Smooth muscle cell (in vitro differentiated cells): ENCODE measurements at regions not wholly inside any gene's neighbourhood (a gene's known extent, or its start where the extent isn't known, plus 50 kb on each side); places are given as distances from the start of the nearest gene placed in this dataset.
"Not testable (repeated sequence)": the region's sequence is repeated elsewhere in the genome, so short reads cannot be mapped to it uniquely, and the experiment has no call there.

Experiments used
- DNase-seq: peaks from one replicate; lab custom pipeline; 2025; ENCODE audit not compliant: unreplicated experiment; lab: John Stamatoyannopoulos, UW
- H2AFZ ChIP-seq: fragments of 200-600 bp; sonication (generic); 2 replicates; pipeline ENCODE4 v1.6.0; 2016; ENCODE audit warnings: antibody characterized with exemption, low read depth, mild to moderate bottlenecking
- H3F3A ChIP-seq: fragments of 200-600 bp; sonication (generic); 2 replicates; pipeline ENCODE4 v1.6.0; 2017; ENCODE audit warnings: antibody characterized with exemption, low read depth
- H3K27ac ChIP-seq: fragments of 200-600 bp; sonication (generic); 2 replicates; pipeline ENCODE4 v1.5.1; 2016; ENCODE audit warnings: low read depth, mild to moderate bottlenecking
- H3K27me3 ChIP-seq: fragments of 200-600 bp; sonication (generic); 2 replicates; pipeline ENCODE4 v1.6.1; 2016; ENCODE audit warnings: low read depth, mild to moderate bottlenecking
- H3K36me3 ChIP-seq: fragments of 200-600 bp; sonication (generic); 2 replicates; pipeline ENCODE4 v1.5.1; 2016; ENCODE audit warnings: low read depth
- H3K4me1 ChIP-seq: fragments of 200-600 bp; sonication (generic); 2 replicates; pipeline ENCODE4 v1.5.1; 2016; ENCODE audit warnings: low read depth
- H3K4me2 ChIP-seq: fragments of 200-600 bp; sonication (generic); 2 replicates; pipeline ENCODE4 v1.6.0; 2016; ENCODE audit warnings: mild to moderate bottlenecking
- H3K4me3 ChIP-seq: fragments of 200-600 bp; sonication (generic); 2 replicates; pipeline ENCODE4 v1.5.1; 2016; ENCODE audit warnings: mild to moderate bottlenecking
- H3K79me2 ChIP-seq: fragments of 200-600 bp; sonication (generic); 2 replicates; pipeline ENCODE4 v1.6.0; 2016; ENCODE audit warnings: low read depth, mild to moderate bottlenecking
- H3K9ac ChIP-seq: fragments of 200-600 bp; sonication (generic); 2 replicates; pipeline ENCODE4 v1.6.0; 2016; ENCODE audit warnings: low read depth
- H3K9me3 ChIP-seq: fragments of 200-600 bp; sonication (generic); replicated peaks from 2 replicates; pipeline ENCODE4 v1.5.1; 2016; ENCODE audit warnings: low read depth
- H4K20me1 ChIP-seq: fragments of 200-600 bp; sonication (generic); 2 replicates; pipeline ENCODE4 v1.6.0; 2016; ENCODE audit warnings: low read depth
- CTCF ChIP-seq: fragments of 200-600 bp; sonication (generic); IDR thresholded peaks from 2 replicates; pipeline ENCODE4 v1.5.1; 2017; ENCODE audit warnings: borderline replicate concordance, mild to moderate bottlenecking, antibody characterized with exemption; ENCODE audit not compliant: insufficient read depth, poor library complexity, severe bottlenecking
- WGBS: methylation state at CpG from one replicate; pipeline ENCODE4 v1.1.7; 2016; ENCODE audit warnings: low lambda C conversion rate; 5-methylcytosine and 5-hydroxymethylcytosine counted together

- H3K79me2 ChIP-seq, result no peaks in the 10 kb centered on the region
- no peak overlapping the region for H2AFZ ChIP-seq
- H3K9ac ChIP-seq, result no peak overlapping the region
- H3K27ac ChIP-seq, result no peak overlapping the region
- DNase-seq, result no peak
- no peaks in the 10 kb centered on the region for H3F3A ChIP-seq
- no peaks in the 10 kb centered on the region for H3K9me3 ChIP-seq
- H3K27me3 ChIP-seq, result no peaks in the 10 kb centered on the region
- WGBS, result 76% methylated on average over 2 of the region's 2 CpGs
- no peak for TF ChIP-seq CTCF
- H3K4me2 ChIP-seq, result no peak overlapping the region
- no peaks in the 10 kb centered on the region for H3K4me1 ChIP-seq
- H3K4me3 ChIP-seq, result no peak overlapping the region
- no peaks in the 10 kb centered on the region for H3K36me3 ChIP-seq
- no peaks in the 10 kb centered on the region for H4K20me1 ChIP-seq
Observed at GRCh38 chr19:28136796-28137195, 1076.2 kb downstream of the UQCRFS1 start.

DNA sequence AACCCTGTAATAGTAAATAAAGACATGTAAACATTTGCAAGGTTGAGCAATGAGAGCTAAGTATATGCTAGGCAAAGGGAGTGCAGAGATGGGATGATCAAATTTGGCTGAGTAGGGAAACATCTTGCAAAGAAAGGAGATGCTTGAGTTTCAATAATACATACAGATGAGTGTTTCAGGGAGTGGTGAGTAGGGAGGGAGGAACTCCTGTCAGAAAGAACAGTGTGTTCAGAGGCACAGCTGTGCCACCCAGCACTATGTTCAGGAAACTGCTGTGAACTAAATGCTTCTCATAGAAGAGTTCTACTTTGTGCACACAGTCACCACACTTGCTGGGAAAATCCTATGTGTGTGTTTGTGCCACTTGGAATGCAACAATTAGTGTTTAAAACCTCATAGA is 1077.1 kb downstream of the UQCRFS1 start:
- H3K4me3 ChIP-seq, result no peak overlapping the region
- H3K4me1 ChIP-seq, result peaks cover 2% of the 10 kb centered on the region
- no peaks in the 10 kb centered on the region for H3K36me3 ChIP-seq
- TF ChIP-seq CTCF, result no peak
- no peaks in the 10 kb centered on the region for H4K20me1 ChIP-seq
- no peak overlapping the region for H3K9ac ChIP-seq
- no peaks in the 10 kb centered on the region for H3K27me3 ChIP-seq
- H3K27ac ChIP-seq, result no peak overlapping the region
- H3K9me3 ChIP-seq, result no peaks in the 10 kb centered on the region
- no peaks in the 10 kb centered on the region for H3F3A ChIP-seq
- H3K79me2 ChIP-seq, result no peaks in the 10 kb centered on the region
- DNase-seq, result no peak
- no peak overlapping the region for H3K4me2 ChIP-seq
- H2AFZ ChIP-seq, result no peak overlapping the region

DNA sequence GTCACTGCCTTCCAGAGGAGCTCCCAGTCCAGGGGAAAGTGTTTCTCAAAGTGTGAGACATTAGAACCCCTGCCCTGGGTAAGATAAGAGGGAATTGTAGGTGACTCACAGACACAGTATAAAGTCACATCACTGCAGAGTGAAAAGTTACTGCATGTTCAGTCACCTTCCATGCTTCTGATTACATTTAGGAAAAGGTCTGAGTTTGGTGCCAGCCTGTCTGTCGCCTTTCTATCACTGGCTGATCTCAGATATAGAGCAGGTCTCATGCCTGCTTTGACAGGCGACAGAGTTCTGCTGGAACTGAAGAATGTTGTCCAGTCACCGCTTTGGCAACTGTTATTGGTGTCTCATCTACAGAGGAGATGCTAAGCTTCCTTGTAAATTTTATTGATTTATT is 1078.6 kb downstream of the UQCRFS1 start:
- Histone ChIP-seq H3K9me3 (no peaks in the 10 kb centered on the region), H3F3A (no peaks in the 10 kb centered on the region), H3K36me3 (no peaks in the 10 kb centered on the region), H3K9ac (no peak overlapping the region), H3K4me1 (peaks cover 2% of the 10 kb centered on the region), H3K27ac (no peak overlapping the region), H4K20me1 (no peaks in the 10 kb centered on the region), H3K4me3 (no peak overlapping the region), H2AFZ (no peak overlapping the region), H3K4me2 (no peak overlapping the region), H3K79me2 (no peaks in the 10 kb centered on the region), H3K27me3 (no peaks in the 10 kb centered on the region)
- 53% methylated on average over 3 of the region's 3 CpGs for WGBS
- DNase-seq, result no peak
- TF ChIP-seq CTCF, result no peak

- not testable (repeated sequence) for H3K9ac ChIP-seq, H3K4me2 ChIP-seq, H2AFZ ChIP-seq, H3K4me3 ChIP-seq, H3K36me3 ChIP-seq, H3K79me2 ChIP-seq, H3K9me3 ChIP-seq, H3K4me1 ChIP-seq, H3F3A ChIP-seq, H4K20me1 ChIP-seq, H3K27ac ChIP-seq, DNase-seq, H3K27me3 ChIP-seq
- 32% methylated on average over 8 of the region's 8 CpGs for WGBS
Observed at GRCh38 chr19:28130881-28131280, 1082.1 kb downstream of the UQCRFS1 start.
